Fibroblast of skin of scalp (primary cell): ENCODE measurements at regions not wholly inside any gene's neighbourhood (a gene's known extent, or its start where the extent isn't known, plus 50 kb on each side); places are given as distances from the start of the nearest gene placed in this dataset.

Source experiments
- DNase-seq: peaks from one replicate; pipeline ENCODE4 v3.0.0-alpha.2; 2013

GRCh38 chr13:85663856-85664255 lies 135.4 kb downstream of the SLITRK6 start:
- DNase-seq: no peak

GRCh38 chr13:85662186-85662585 lies 137.0 kb downstream of the SLITRK6 start:
- DNase-seq: no peak

GRCh38 chr13:85661675-85662074 lies 137.5 kb downstream of the SLITRK6 start:
- no peak for DNase-seq

- no peak for DNase-seq
These were observed 139.7 kb downstream of the SLITRK6 start for GRCh38 chr13:85659493-85659892.

GRCh38 chr13:85657942-85658341 lies 141.3 kb downstream of the SLITRK6 start:
- no peak for DNase-seq

- no peak for DNase-seq
These were observed 144.2 kb downstream of the SLITRK6 start for GRCh38 chr13:85655040-85655439.

- DNase-seq: no peak
These were observed 145.0 kb downstream of the SLITRK6 start for GRCh38 chr13:85654227-85654626.

GRCh38 chr13:85653681-85654080 lies 145.5 kb downstream of the SLITRK6 start:
- DNase-seq: no peak

- DNase-seq: no peak
These were observed 146.7 kb downstream of the SLITRK6 start for GRCh38 chr13:85652491-85652890.

GRCh38 chr13:85651440-85651839 lies 147.8 kb downstream of the SLITRK6 start:
- DNase-seq: no peak

GRCh38 chr13:85650613-85651012 lies 148.6 kb downstream of the SLITRK6 start:
- no peak for DNase-seq

GRCh38 chr13:85640727-85641126 lies 158.5 kb downstream of the SLITRK6 start:
- peak; percentile 6 for DNase-seq

GRCh38 chr13:85638815-85639393 lies 160.3 kb downstream of the SLITRK6 start:
- DNase-seq: no peak

GRCh38 chr13:85638265-85638664 lies 161.0 kb downstream of the SLITRK6 start:
- DNase-seq: no peak

- no peak for DNase-seq
These were observed 166.6 kb downstream of the SLITRK6 start for GRCh38 chr13:85632526-85633195.

GRCh38 chr13:85631801-85632200 lies 167.4 kb downstream of the SLITRK6 start:
- DNase-seq: no peak

- no peak for DNase-seq
These were observed 172.6 kb downstream of the SLITRK6 start for GRCh38 chr13:85626603-85627002.

- no peak for DNase-seq
These were observed 179.9 kb downstream of the SLITRK6 start for GRCh38 chr13:85619321-85619720.

GRCh38 chr13:85618521-85618920 lies 180.7 kb downstream of the SLITRK6 start:
- no peak for DNase-seq

- DNase-seq: no peak
These were observed 182.9 kb downstream of the SLITRK6 start for GRCh38 chr13:85616275-85616674.

- DNase-seq: no peak
These were observed 184.2 kb downstream of the SLITRK6 start for GRCh38 chr13:85615031-85615430.

GRCh38 chr13:85610024-85610423 lies 189.2 kb downstream of the SLITRK6 start:
- no peak for DNase-seq

GRCh38 chr13:85608255-85608829 lies 190.9 kb downstream of the SLITRK6 start:
- DNase-seq: no peak

- DNase-seq: no peak
These were observed 195.5 kb downstream of the SLITRK6 start for GRCh38 chr13:85603735-85604134.
